AG10803 (cell line): ENCODE measurements at regions not wholly inside any gene's neighbourhood (a gene's known extent, or its start where the extent isn't known, plus 50 kb on each side); places are given as distances from the start of the nearest gene placed in this dataset.

Source experiments
- DNase-seq: peaks from one replicate; pipeline ENCODE4 v3.0.0; 2010; ENCODE audit warnings: low read depth
- H3K4me3 ChIP-seq: 2 replicates; pipeline ENCODE4 v1.5.1; 2011; ENCODE audit warnings: mild to moderate bottlenecking, low read length, control low read depth
- CTCF ChIP-seq: conservative IDR thresholded peaks from 2 replicates; pipeline ENCODE4 v1.5.1; 2011; ENCODE audit warnings: mild to moderate bottlenecking, low read length, control low read depth, inconsistent platforms

DNA sequence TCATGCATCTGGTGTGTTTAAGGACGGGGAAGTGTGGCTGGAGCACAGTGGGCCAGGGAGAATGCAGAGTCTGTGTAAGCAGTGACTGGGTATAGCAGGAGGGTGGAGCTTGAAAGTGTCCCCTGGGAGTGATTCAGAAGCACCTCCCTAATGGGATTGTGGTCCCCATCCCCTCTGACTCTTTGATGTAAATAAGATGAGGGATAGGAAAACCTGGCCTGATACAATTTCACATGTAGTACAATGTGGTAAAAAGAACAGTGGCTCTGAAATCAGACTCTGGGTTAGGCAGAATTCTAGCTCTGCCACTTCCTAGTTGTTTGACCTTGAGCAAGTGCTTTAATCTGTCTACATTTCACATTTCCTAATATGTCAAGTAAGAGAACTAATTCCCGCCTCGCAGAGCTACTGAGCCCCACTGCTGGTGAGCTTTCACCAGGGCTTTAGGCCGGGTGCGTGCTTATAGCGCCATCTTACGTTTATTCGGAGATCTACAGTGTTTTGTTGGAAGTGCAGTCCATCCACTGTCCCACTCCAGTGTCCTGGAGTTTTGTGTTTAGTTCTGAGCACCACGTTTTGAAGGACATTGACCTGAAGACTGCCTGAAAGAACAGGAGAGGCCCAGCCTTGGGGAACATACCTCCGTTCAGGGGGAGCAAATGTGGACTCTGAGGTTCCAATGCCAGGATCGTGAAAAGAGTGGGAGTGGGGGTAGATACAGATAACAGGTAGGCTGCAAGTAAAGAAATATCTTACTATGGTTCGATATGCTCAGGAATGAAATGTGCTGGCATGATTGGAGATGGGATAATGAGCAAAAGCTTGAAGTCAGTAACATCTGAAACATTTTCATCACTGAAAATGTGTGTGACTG lies 51.2 kb upstream of the TESK1 start:
- DNase-seq: peak; percentile 83
- peak; percentile 88 for TF ChIP-seq CTCF
- H3K4me3 ChIP-seq: no peak overlapping the region

DNA sequence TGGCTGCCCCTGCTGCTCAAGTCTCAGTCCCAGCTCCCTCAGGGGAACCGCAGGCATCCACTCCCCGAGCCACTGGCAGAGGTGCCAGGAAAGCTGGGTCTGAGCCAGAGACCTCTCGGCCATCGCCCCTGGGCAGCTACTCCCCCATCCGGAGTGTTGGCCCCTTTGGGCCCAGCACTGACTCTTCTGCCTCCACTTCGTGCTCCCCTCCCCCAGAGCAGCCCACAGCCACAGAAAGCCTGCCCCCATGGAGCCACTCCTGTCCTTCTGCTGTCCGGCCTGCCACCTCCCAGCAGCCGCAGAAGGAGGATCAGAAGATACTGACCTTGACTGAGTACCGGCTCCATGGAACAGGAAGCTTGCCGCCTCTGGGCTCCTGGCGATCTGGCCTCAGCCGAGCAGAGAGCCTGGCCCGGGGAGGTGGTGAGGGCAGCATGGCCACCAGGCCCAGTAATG lies 49.8 kb upstream of the TESK1 start:
- no peak for TF ChIP-seq CTCF
- no peak for DNase-seq
- H3K4me3 ChIP-seq: no peak overlapping the region
